Keratinocyte (primary cell): ENCODE measurements at regions not wholly inside any gene's neighbourhood (a gene's known extent, or its start where the extent isn't known, plus 50 kb on each side); places are given as distances from the start of the nearest gene placed in this dataset.

ENCODE experiments used
- DNase-seq: peaks from one replicate; pipeline ENCODE4 v3.0.0-alpha.2; 2011; ENCODE audit warnings: low read depth, missing footprints, low spot score
- FAIRE-seq: peaks from 2 replicates; lab custom pipeline; 2011; peaks lifted over from hg19 to GRCh38; lab: Jason Lieb, UNC
- H2AFZ ChIP-seq: 2 replicates; pipeline ENCODE4 v1.6.0; 2012; ENCODE audit warnings: low read length, control low read depth, inconsistent platforms; ENCODE audit not compliant: control insufficient read depth
- H3K27ac ChIP-seq: 2 replicates; pipeline ENCODE4 v1.5.1; 2011; ENCODE audit warnings: low read length; ENCODE audit not compliant: control insufficient read depth, insufficient read depth
- H3K27me3 ChIP-seq: 3 replicates; pipeline ENCODE4 v1.6.0; 2011; ENCODE audit warnings: low read length; ENCODE audit not compliant: control insufficient read depth, insufficient read depth; ENCODE audit errors: extremely low read depth
- H3K36me3 ChIP-seq, 2 experiments: 2 replicates in 1 of 2; 3 replicates in 1 of 2; pipeline ENCODE4 v1.5.1; 2011; ENCODE audit warnings: low read length in 2 of 2, mild to moderate bottlenecking in 1 of 2; ENCODE audit not compliant: control insufficient read depth in 2 of 2, insufficient read depth in 2 of 2; ENCODE audit errors: extremely low read depth in 1 of 2
- H3K4me1 ChIP-seq: 3 replicates; pipeline ENCODE4 v1.5.1; 2011; ENCODE audit warnings: low read length; ENCODE audit not compliant: control insufficient read depth, insufficient read depth; ENCODE audit errors: extremely low read depth
- H3K4me2 ChIP-seq: 3 replicates; pipeline ENCODE4 v1.6.0; 2011; ENCODE audit warnings: low read depth, low read length; ENCODE audit not compliant: control insufficient read depth, insufficient read depth; ENCODE audit errors: extremely low read depth
- H3K4me3 ChIP-seq, 3 experiments: fragments of 200-600 bp in 1 of 3; sonication (generic) in 1 of 3; 2 replicates in 2 of 3; 3 replicates in 1 of 3; pipeline ENCODE4 v1.5.1; 2011 to 2016; ENCODE audit warnings: low read length in 3 of 3, mild to moderate bottlenecking in 3 of 3, control low read depth in 2 of 3, inconsistent platforms in 1 of 3, low read depth in 1 of 3, mixed read lengths in 1 of 3, mixed run types in 1 of 3, moderate library complexity in 1 of 3; ENCODE audit not compliant: control insufficient read depth in 2 of 3, insufficient read depth in 2 of 3; ENCODE audit errors: extremely low read depth in 1 of 3
- H3K79me2 ChIP-seq: 2 replicates; pipeline ENCODE4 v1.6.0; 2012; ENCODE audit warnings: low read length; ENCODE audit not compliant: control insufficient read depth, insufficient read depth
- H3K9ac ChIP-seq: 3 replicates; pipeline ENCODE4 v1.6.0; 2011; ENCODE audit warnings: low read length; ENCODE audit not compliant: control insufficient read depth, insufficient read depth; ENCODE audit errors: extremely low read depth
- H3K9me1 ChIP-seq: 3 replicates; pipeline ENCODE4 v1.6.0; 2011; ENCODE audit warnings: low read length; ENCODE audit not compliant: control insufficient read depth, insufficient read depth; ENCODE audit errors: extremely low read depth
- H3K9me3 ChIP-seq: 2 replicates; pipeline ENCODE4 v1.5.1; 2012; ENCODE audit warnings: low read depth, low read length; ENCODE audit not compliant: control insufficient read depth
- H4K20me1 ChIP-seq: 3 replicates; pipeline ENCODE4 v1.6.0; 2011; ENCODE audit warnings: low read length; ENCODE audit not compliant: control insufficient read depth, insufficient read depth; ENCODE audit errors: extremely low read depth
- EZH2 ChIP-seq: IDR thresholded peaks from one replicate; pipeline ENCODE4 v1.6.1; 2012; ENCODE audit warnings: inconsistent platforms, mild to moderate bottlenecking, low read length, moderate library complexity
- dilution Hi-C: fragments of 300-500 bp; cut with MboI; formaldehyde crosslinking; loops from one replicate; pipeline ENCODE4 v1.7.0; 2020; ENCODE audit warnings: low sequenced_read_pairs; ENCODE audit not compliant: extremely low pct_ligation_motif_present
- TF ChIP-seq, protein P1 (sequence below), 3 experiments: IDR thresholded peaks in 1 of 3; conservative IDR thresholded peaks in 1 of 3; optimal IDR thresholded peaks in 1 of 3; 2 replicates in 2 of 3; 3 replicates in 1 of 3; pipeline versions ENCODE3 to v1.5.1; 2011; ENCODE audit warnings: low read length in 3 of 3, mild to moderate bottlenecking in 3 of 3, moderate library complexity in 2 of 3, control low read depth in 1 of 3, inconsistent platforms in 1 of 3; ENCODE audit not compliant: insufficient read depth in 2 of 3; ENCODE audit errors: extremely low read depth in 1 of 3

DNA sequence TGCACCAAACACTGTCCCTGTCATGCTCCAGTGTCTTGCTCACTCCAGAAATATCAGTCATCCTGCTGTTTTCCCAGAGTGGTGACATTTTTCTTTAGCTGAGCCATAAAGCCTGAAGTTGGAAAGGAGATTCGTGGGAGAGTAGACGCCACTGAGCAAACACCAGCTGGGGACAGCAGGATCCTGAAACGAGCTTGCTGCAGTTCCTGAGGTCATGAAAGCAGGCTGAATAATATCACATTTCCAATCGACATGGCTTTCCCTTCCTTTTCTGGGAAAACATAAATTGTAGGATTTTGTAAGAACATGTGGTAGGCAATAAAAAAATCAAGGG lies 276.4 kb downstream of the CDCA7 start:
- TF ChIP-seq, protein P1, sequence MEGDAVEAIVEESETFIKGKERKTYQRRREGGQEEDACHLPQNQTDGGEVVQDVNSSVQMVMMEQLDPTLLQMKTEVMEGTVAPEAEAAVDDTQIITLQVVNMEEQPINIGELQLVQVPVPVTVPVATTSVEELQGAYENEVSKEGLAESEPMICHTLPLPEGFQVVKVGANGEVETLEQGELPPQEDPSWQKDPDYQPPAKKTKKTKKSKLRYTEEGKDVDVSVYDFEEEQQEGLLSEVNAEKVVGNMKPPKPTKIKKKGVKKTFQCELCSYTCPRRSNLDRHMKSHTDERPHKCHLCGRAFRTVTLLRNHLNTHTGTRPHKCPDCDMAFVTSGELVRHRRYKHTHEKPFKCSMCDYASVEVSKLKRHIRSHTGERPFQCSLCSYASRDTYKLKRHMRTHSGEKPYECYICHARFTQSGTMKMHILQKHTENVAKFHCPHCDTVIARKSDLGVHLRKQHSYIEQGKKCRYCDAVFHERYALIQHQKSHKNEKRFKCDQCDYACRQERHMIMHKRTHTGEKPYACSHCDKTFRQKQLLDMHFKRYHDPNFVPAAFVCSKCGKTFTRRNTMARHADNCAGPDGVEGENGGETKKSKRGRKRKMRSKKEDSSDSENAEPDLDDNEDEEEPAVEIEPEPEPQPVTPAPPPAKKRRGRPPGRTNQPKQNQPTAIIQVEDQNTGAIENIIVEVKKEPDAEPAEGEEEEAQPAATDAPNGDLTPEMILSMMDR (optimal IDR thresholded peaks at IDR 0.05 in 1 of 3, IDR thresholded peaks at IDR 0.05 in 1 of 3, conservative IDR thresholded peaks at IDR 0.05 in 1 of 3; ENCODE audit: extremely low read depth in 1 of 3, insufficient read depth in 2 of 3, low read length in 3 of 3), result no peak
- no peak for TF ChIP-seq EZH2
- no peak overlapping the region for H3K4me2 ChIP-seq

DNA sequence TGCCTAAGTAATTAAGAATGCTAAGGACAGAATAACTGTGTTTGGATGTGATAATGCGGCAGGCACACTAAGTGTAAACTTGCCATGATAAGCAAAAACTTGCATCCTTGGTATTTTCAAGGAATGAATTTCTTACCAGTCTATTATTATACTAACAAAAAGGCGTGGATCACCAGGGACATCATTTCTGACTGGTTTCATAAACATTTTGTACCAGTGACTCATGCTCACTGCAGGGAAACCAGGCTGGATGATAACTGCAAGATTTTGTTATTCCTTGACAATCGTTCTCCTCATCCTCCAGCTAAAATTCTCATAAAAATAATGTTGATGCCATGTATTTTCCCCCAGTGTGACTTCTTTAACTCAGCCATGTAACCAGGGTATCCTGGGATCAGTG lies 289.5 kb downstream of the CDCA7 start:
- no peaks in the 10 kb centered on the region for H4K20me1 ChIP-seq
- no peaks in the 10 kb centered on the region for H3K79me2 ChIP-seq
- H3K9me3 ChIP-seq, result no peaks in the 10 kb centered on the region
- TF ChIP-seq, protein P1 (optimal IDR thresholded peaks at IDR 0.05 in 1 of 3, IDR thresholded peaks at IDR 0.05 in 1 of 3, conservative IDR thresholded peaks at IDR 0.05 in 1 of 3; ENCODE audit: extremely low read depth in 1 of 3, insufficient read depth in 2 of 3, low read length in 3 of 3), result no peak
- no peak for TF ChIP-seq EZH2
- H3K36me3 ChIP-seq, result no peaks in the 10 kb centered on the region
- DNase-seq (no peak), FAIRE-seq (peak; percentile 52)
- no peak overlapping the region for H2AFZ ChIP-seq
- no peaks in the 10 kb centered on the region for H3K27me3 ChIP-seq
- no peak overlapping the region for H3K4me2 ChIP-seq
- H3K4me1 ChIP-seq, result peaks cover 10% of the 10 kb centered on the region
- dilution Hi-C loops, result no loop called here
- H3K4me3 ChIP-seq, result no peak overlapping the region
- no peaks in the 10 kb centered on the region for H3K9me1 ChIP-seq
- H3K27ac ChIP-seq, result no peak overlapping the region
- no peak overlapping the region for H3K9ac ChIP-seq

More for the DNA sequence above, 276.4 kb downstream of the CDCA7 start:
- DNase-seq, result no peak
- no peaks in the 10 kb centered on the region for H3K36me3 ChIP-seq
- dilution Hi-C loops, result no loop called here
- no peaks in the 10 kb centered on the region for H3K9me1 ChIP-seq
- no peaks in the 10 kb centered on the region for H3K9me3 ChIP-seq
- no peaks in the 10 kb centered on the region for H3K79me2 ChIP-seq
- H3K9ac ChIP-seq, result no peak overlapping the region
- H3K4me3 ChIP-seq, result no peak overlapping the region
- no peaks in the 10 kb centered on the region for H3K27me3 ChIP-seq
- H3K27ac ChIP-seq, result no peak overlapping the region
- no peak overlapping the region for H2AFZ ChIP-seq
- no peaks in the 10 kb centered on the region for H4K20me1 ChIP-seq
- FAIRE-seq, result no peak
- H3K4me1 ChIP-seq, result no peaks in the 10 kb centered on the region
